Neural progenitor cell (in vitro differentiated cells): ENCODE measurements at regions not wholly inside any gene's neighbourhood (a gene's known extent, or its start where the extent isn't known, plus 50 kb on each side); places are given as distances from the start of the nearest gene placed in this dataset.

ENCODE experiments used
- DNase-seq: peaks from one replicate; pipeline ENCODE4 v3.0.0-alpha.2; 2016; ENCODE audit warnings: low spot score
- H2AFZ ChIP-seq: fragments of 200-600 bp; sonication (generic); replicated peaks from 2 replicates; pipeline ENCODE4 v1.6.1; 2016; ENCODE audit warnings: antibody characterized with exemption
- H3F3A ChIP-seq: fragments of 200-600 bp; sonication (generic); 2 replicates; pipeline ENCODE4 v1.6.1; 2016; ENCODE audit warnings: antibody characterized with exemption, low read depth
- H3K27ac ChIP-seq: fragments of 200-600 bp; sonication (generic); 2 replicates; pipeline ENCODE4 v1.5.1; 2016; ENCODE audit warnings: mild to moderate bottlenecking
- H3K27me3 ChIP-seq: fragments of 200-600 bp; sonication (generic); 2 replicates; pipeline ENCODE4 v1.6.1; 2016; ENCODE audit warnings: mild to moderate bottlenecking, moderate library complexity
- H3K36me3 ChIP-seq: fragments of 200-600 bp; sonication (generic); 2 replicates; pipeline ENCODE4 v1.5.1; 2016
- H3K4me1 ChIP-seq: fragments of 200-600 bp; sonication (generic); 2 replicates; pipeline ENCODE4 v1.6.1; 2016; ENCODE audit warnings: mixed run types
- H3K4me2 ChIP-seq: fragments of 200-600 bp; sonication (generic); 2 replicates; pipeline ENCODE4 v1.6.1; 2016
- H3K4me3 ChIP-seq: fragments of 200-600 bp; sonication (generic); 2 replicates; pipeline ENCODE4 v1.5.1; 2016
- H3K79me2 ChIP-seq: fragments of 200-600 bp; sonication (generic); 2 replicates; pipeline ENCODE4 v1.6.1; 2016; ENCODE audit warnings: low read depth
- H3K9ac ChIP-seq: fragments of 200-600 bp; sonication (generic); 2 replicates; pipeline ENCODE4 v1.6.1; 2016
- H3K9me3 ChIP-seq: fragments of 200-600 bp; sonication (generic); 2 replicates; pipeline ENCODE4 v1.5.1; 2016; ENCODE audit warnings: low read depth
- H4K20me1 ChIP-seq: fragments of 200-600 bp; sonication (generic); 2 replicates; pipeline ENCODE4 v1.6.1; 2016; ENCODE audit warnings: low read depth
- H3K27ac Mint-ChIP-seq: 3 replicates; pipeline ENCODE4 v1.8.0; 2021; ENCODE audit warnings: mixed read lengths
- H3K27me3 Mint-ChIP-seq: 2 replicates; pipeline ENCODE4 v1.8.0; 2022; ENCODE audit warnings: low read depth, mild to moderate bottlenecking, inconsistent platforms, moderate library complexity, mixed read lengths; ENCODE audit not compliant: insufficient read depth
- H3K36me3 Mint-ChIP-seq: 3 replicates; pipeline ENCODE4 v1.8.0; 2021; ENCODE audit warnings: mixed read lengths
- H3K4me1 Mint-ChIP-seq: 3 replicates; pipeline ENCODE4 v1.8.0; 2021; ENCODE audit warnings: mixed read lengths
- H3K4me3 Mint-ChIP-seq: 3 replicates; pipeline ENCODE4 v1.8.0; 2021; ENCODE audit warnings: mild to moderate bottlenecking, moderate library complexity, mixed read lengths
- H3K9me3 Mint-ChIP-seq: 3 replicates; pipeline ENCODE4 v1.8.0; 2020; ENCODE audit warnings: mixed read lengths
- CTCF ChIP-seq: fragments of 200-600 bp; sonication (generic); IDR thresholded peaks from 2 replicates; pipeline ENCODE4 v1.5.1; 2017; ENCODE audit warnings: antibody characterized with exemption, mild to moderate bottlenecking
- EZH2 ChIP-seq: fragments of 200-600 bp; sonication (generic); IDR thresholded peaks from 2 replicates; pipeline ENCODE4 v1.6.1; 2017; ENCODE audit warnings: antibody characterized with exemption, mild to moderate bottlenecking, moderate library complexity
- EZH2phosphoT487 ChIP-seq: fragments of 200-600 bp; sonication (generic); IDR thresholded peaks from 2 replicates; pipeline ENCODE4 v1.6.1; 2017; ENCODE audit warnings: antibody characterized with exemption

DNA sequence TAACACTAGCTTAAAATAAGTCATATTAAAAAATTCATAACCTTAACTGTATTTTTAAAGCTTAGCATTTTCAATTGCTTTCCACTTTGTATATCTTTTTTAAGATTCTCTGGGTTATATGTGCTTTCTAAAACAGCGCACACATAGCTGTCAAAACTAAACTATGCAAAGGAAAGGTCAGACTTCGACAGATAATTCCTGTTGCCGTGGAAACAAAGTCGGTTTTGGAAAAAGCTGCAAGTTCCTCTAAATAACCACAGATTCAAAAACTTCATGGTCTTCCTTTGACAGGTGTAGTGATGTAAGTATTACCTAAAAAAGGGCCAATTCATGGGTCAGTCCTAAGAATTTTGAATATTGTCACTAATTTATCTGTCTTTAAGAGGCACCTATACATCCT is 249.6 kb upstream of the TFPI start:
- peaks cover under 1% of the 10 kb centered on the region for H3K36me3 Mint-ChIP-seq
- peaks cover 3% of the 10 kb centered on the region for H3K27me3 Mint-ChIP-seq
- TF ChIP-seq EZH2: no peak
- no peak for TF ChIP-seq EZH2phosphoT487
- no peak for TF ChIP-seq CTCF
- no peak overlapping the region for H3K4me2 ChIP-seq
- H3F3A ChIP-seq: no peaks in the 10 kb centered on the region
- no peak overlapping the region for H2AFZ ChIP-seq
- peaks cover 3% of the 10 kb centered on the region for H3K4me1 Mint-ChIP-seq
- no peaks in the 10 kb centered on the region for H3K36me3 ChIP-seq
- H3K79me2 ChIP-seq: no peaks in the 10 kb centered on the region
- H3K9ac ChIP-seq: no peak overlapping the region
- no peaks in the 10 kb centered on the region for H3K9me3 ChIP-seq
- no peak overlapping the region for H3K4me3 ChIP-seq
- no peaks in the 10 kb centered on the region for H3K27me3 ChIP-seq
- DNase-seq: no peak
- no peaks in the 10 kb centered on the region for H4K20me1 ChIP-seq
- H3K9me3 Mint-ChIP-seq: peaks cover 6% of the 10 kb centered on the region
- H3K27ac Mint-ChIP-seq: no peak overlapping the region
- H3K4me1 ChIP-seq: no peaks in the 10 kb centered on the region
- H3K4me3 Mint-ChIP-seq: no peak overlapping the region
- H3K27ac ChIP-seq: no peak overlapping the region

DNA sequence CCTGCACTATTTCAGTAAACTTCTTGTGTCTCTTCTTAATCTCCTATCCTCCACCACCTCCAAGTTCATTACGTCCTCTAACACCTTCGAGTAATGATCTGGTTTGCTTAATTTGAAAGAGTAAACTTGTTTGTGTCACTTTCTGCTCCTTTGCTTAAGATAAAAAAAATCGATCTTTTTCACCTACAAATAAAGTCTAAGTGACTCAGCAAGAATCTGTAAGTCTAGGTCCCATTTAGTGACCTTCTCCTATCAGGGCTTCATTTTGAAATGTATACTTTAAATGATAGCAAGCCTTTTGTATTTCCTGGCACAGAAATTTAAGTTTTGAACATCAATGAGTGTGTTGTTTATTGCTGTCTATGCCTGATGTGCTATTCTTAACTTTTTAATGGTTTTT is 260.9 kb upstream of the TFPI start:
- H3K27ac Mint-ChIP-seq: no peak overlapping the region
- no peak overlapping the region for H2AFZ ChIP-seq
- TF ChIP-seq EZH2phosphoT487 (no peak), EZH2 (no peak), CTCF (no peak)

GRCh38 chr2:187819624-187820023 is 265.4 kb upstream of the TFPI start:
- no peaks in the 10 kb centered on the region for H3K4me1 ChIP-seq
- no peaks in the 10 kb centered on the region for H3F3A ChIP-seq
- no peak overlapping the region for H3K27ac Mint-ChIP-seq
- no peak overlapping the region for H3K4me2 ChIP-seq
- H4K20me1 ChIP-seq: no peaks in the 10 kb centered on the region
- no peak overlapping the region for H2AFZ ChIP-seq
- no peaks in the 10 kb centered on the region for H3K4me1 Mint-ChIP-seq
- no peaks in the 10 kb centered on the region for H3K9me3 Mint-ChIP-seq
- DNase-seq: no peak
- H3K4me3 ChIP-seq: no peak overlapping the region
- H3K79me2 ChIP-seq: no peaks in the 10 kb centered on the region
- H3K36me3 ChIP-seq: no peaks in the 10 kb centered on the region
- H3K27me3 Mint-ChIP-seq: no peaks in the 10 kb centered on the region
- H3K9me3 ChIP-seq: no peaks in the 10 kb centered on the region
- H3K4me3 Mint-ChIP-seq: no peak overlapping the region
- no peaks in the 10 kb centered on the region for H3K36me3 Mint-ChIP-seq
- H3K9ac ChIP-seq: no peak overlapping the region
- no peaks in the 10 kb centered on the region for H3K27me3 ChIP-seq
- no peak overlapping the region for H3K27ac ChIP-seq
- TF ChIP-seq CTCF (no peak), EZH2phosphoT487 (no peak), EZH2 (no peak)

More for the DNA sequence above, 260.9 kb upstream of the TFPI start:
- Histone ChIP-seq H3K79me2 (no peaks in the 10 kb centered on the region), H3K9me3 (no peaks in the 10 kb centered on the region), H3K9ac (no peak overlapping the region), H3K4me3 (no peak overlapping the region), H3F3A (no peaks in the 10 kb centered on the region), H3K4me2 (no peak overlapping the region), H3K36me3 (no peaks in the 10 kb centered on the region), H3K27me3 (no peaks in the 10 kb centered on the region), H4K20me1 (no peaks in the 10 kb centered on the region), H3K27ac (no peak overlapping the region), H3K4me1 (no peaks in the 10 kb centered on the region)
- H3K4me1 Mint-ChIP-seq: no peaks in the 10 kb centered on the region
- no peaks in the 10 kb centered on the region for H3K36me3 Mint-ChIP-seq
- H3K4me3 Mint-ChIP-seq: no peak overlapping the region
- H3K9me3 Mint-ChIP-seq: no peaks in the 10 kb centered on the region
- DNase-seq: no peak
- H3K27me3 Mint-ChIP-seq: no peaks in the 10 kb centered on the region
